ENCODE measurements at regions not wholly inside any gene's neighbourhood (a gene's known extent, or its start where the extent isn't known, plus 50 kb on each side); places are given as distances from the start of the nearest gene placed in this dataset.
"Not testable (repeated sequence)": the region's sequence is repeated elsewhere in the genome, so short reads cannot be mapped to it uniquely, and the experiment has no call there.

DNA sequence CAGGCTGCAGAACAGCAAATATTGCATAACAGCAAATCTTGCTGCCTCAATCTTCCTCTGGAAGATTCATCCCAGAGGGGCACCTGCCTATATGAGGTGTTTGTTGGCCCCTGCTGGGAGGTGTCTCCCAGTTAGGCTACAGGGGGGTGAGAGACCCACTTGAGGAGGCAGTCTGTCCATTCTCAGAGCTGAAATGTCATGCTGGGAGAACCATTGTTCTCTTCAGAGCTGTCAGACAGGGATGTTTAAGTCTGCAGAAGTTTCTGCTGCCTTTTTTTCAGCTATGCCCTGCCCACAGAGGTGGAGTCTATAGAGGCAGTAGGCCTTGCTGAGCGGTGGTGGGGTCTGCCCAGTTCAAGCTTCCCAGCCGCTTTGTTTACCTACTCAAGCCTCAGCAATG is 187.7 kb downstream of the TPBG start:
- H3K27ac Mint-ChIP-seq; H3K9me3 ChIP-seq (ENCODE audit: control insufficient read depth in 2 of 2, low read length in 2 of 2); H3K4me3 ChIP-seq (ENCODE audit: low read depth, low read length); H3K4me1 Mint-ChIP-seq; H3K27ac ChIP-seq (ENCODE audit: insufficient read depth, low read length, poor library complexity, severe bottlenecking); H3K36me3 ChIP-seq (ENCODE audit: control insufficient read depth, insufficient read depth, low read length); H3K27me3 ChIP-seq (ENCODE audit: control insufficient read depth, insufficient read depth, low read length); H3K27me3 Mint-ChIP-seq; H3K4me3 Mint-ChIP-seq; ATAC-seq (ENCODE audit: low read depth in 2 of 2); H3K4me1 ChIP-seq (ENCODE audit: control insufficient read depth, insufficient read depth, low read length, poor library complexity, severe bottlenecking); DNase-seq; H3K36me3 Mint-ChIP-seq: not testable (repeated sequence)
- peaks cover 0 to 10% (median 5%) of the 10 kb centered on the region in 7 donors for H3K9me3 Mint-ChIP-seq

DNA sequence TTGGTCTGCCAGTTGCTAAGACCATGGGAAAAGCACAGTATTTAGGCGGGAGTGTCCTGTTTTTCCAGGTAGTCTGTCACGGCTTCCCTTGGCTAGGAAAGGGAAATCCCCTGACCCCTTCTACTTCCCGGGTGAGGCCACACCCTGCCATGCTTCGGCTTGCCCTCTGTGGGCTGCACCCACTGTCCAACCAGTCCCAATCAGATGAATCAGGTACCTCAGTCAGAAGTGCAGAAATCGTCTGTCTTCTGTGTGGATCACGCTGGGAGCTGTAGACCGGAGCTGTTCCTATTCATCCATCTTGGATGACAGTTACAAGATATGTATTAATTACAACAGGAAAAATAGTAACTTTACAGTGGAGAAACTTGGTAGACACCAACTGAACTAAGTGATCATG is 188.2 kb downstream of the TPBG start:
- no peaks in the 10 kb centered on the region for H3K36me3 ChIP-seq (ENCODE audit: control insufficient read depth, insufficient read depth, low read length)
- H3K27me3 ChIP-seq (ENCODE audit: control insufficient read depth, insufficient read depth, low read length) = no peaks in the 10 kb centered on the region
- no peak for ATAC-seq (ENCODE audit: low read depth in 2 of 2)
- H3K4me3 Mint-ChIP-seq = no peak overlapping the region
- DNase-seq = no peak
- no peaks in the 10 kb centered on the region for H3K27me3 Mint-ChIP-seq
- no peaks in the 10 kb centered on the region for H3K4me1 ChIP-seq (ENCODE audit: control insufficient read depth, insufficient read depth, low read length, poor library complexity, severe bottlenecking)
- peaks cover 0 to 10% (median 3%) of the 10 kb centered on the region in 7 donors for H3K9me3 Mint-ChIP-seq
- H3K36me3 Mint-ChIP-seq = no peaks in the 10 kb centered on the region
- H3K4me3 ChIP-seq (ENCODE audit: low read depth, low read length) = no peak overlapping the region
- H3K9me3 ChIP-seq (ENCODE audit: control insufficient read depth in 2 of 2, low read length in 2 of 2) = no peaks in the 10 kb centered on the region
- H3K27ac ChIP-seq (ENCODE audit: insufficient read depth, low read length, poor library complexity, severe bottlenecking) = no peak overlapping the region
- H3K27ac Mint-ChIP-seq = no peak overlapping the region
- H3K4me1 Mint-ChIP-seq = no peaks in the 10 kb centered on the region

DNA sequence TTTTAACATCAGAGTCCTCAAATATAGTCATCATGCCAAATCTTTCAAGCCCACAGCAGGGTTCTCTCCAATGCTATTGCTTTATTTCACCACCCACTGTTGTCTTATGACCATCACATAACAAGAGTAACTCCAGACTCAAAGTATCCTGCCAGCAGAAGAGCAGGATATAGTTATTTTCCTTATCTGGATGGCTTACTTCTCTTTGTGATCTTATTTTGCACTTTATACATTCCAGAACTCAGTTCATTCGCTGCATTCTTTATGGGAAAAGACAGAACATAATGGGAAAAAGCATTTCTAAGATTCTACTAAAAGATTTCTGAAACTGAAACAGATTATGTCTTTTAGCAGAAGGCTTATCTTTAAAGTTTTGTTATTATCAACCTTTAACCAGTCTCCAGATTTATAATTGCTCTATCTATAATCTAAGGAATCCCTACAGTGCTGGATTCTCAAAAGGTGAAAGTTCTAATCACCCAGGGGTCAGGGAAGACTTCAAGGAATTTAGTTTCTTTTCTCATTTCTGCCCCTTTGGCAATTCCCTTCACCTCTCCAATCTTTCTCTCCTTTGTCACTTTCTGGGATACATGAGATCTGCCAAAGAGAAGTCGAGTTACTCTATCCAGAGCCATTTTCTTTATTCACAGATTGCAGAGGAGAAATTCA is 190.4 kb downstream of the TPBG start:
- H3K4me1 Mint-ChIP-seq = no peaks in the 10 kb centered on the region

DNA sequence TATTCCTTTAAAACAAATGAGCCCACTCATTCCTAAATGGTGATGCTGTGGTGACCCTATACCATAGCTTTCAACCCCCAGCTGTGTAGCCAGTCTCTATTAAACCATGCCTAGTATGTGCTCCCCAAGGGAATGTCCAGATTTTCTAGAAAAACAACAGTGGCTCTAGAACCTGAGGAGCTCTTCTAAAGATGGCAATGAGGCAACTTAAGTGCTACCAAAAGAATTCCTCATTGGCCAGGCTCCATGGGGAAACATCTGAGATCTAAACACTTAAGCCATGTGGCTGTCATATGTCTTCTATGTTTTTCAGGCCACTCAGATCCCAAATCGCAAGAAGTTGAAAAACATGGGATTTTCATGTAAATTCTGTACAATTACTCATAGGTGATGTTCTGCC is 191.0 kb downstream of the TPBG start:
- no peak overlapping the region for H3K27ac ChIP-seq (ENCODE audit: insufficient read depth, low read length, poor library complexity, severe bottlenecking)
- Mint-ChIP-seq H3K9me3 (peaks cover 0 to 4% (median 3%) of the 10 kb centered on the region in 7 donors), H3K27me3 (no peaks in the 10 kb centered on the region), H3K4me3 (no peak overlapping the region), H3K27ac (no peak overlapping the region), H3K36me3 (no peaks in the 10 kb centered on the region), H3K4me1 (no peaks in the 10 kb centered on the region)
- H3K27me3 ChIP-seq (ENCODE audit: control insufficient read depth, insufficient read depth, low read length) = no peaks in the 10 kb centered on the region
- no peaks in the 10 kb centered on the region for H3K4me1 ChIP-seq (ENCODE audit: control insufficient read depth, insufficient read depth, low read length, poor library complexity, severe bottlenecking)
- no peaks in the 10 kb centered on the region for H3K36me3 ChIP-seq (ENCODE audit: control insufficient read depth, insufficient read depth, low read length)
- no peak for ATAC-seq (ENCODE audit: low read depth in 2 of 2)
- no peaks in the 10 kb centered on the region for H3K9me3 ChIP-seq (ENCODE audit: control insufficient read depth in 2 of 2, low read length in 2 of 2)
- H3K4me3 ChIP-seq (ENCODE audit: low read depth, low read length) = no peak overlapping the region
- no peak for DNase-seq

More for the DNA sequence above, 190.4 kb downstream of the TPBG start:
- H3K27me3 Mint-ChIP-seq = no peaks in the 10 kb centered on the region
- Histone ChIP-seq H3K9me3 (ENCODE audit: control insufficient read depth in 2 of 2, low read length in 2 of 2) (no peaks in the 10 kb centered on the region), H3K27ac (ENCODE audit: insufficient read depth, low read length, poor library complexity, severe bottlenecking) (no peak overlapping the region), H3K4me3 (ENCODE audit: low read depth, low read length) (no peak overlapping the region), H3K36me3 (ENCODE audit: control insufficient read depth, insufficient read depth, low read length) (no peaks in the 10 kb centered on the region), H3K4me1 (ENCODE audit: control insufficient read depth, insufficient read depth, low read length, poor library complexity, severe bottlenecking) (no peaks in the 10 kb centered on the region), H3K27me3 (ENCODE audit: control insufficient read depth, insufficient read depth, low read length) (no peaks in the 10 kb centered on the region)
- H3K4me3 Mint-ChIP-seq = no peak overlapping the region
- ATAC-seq (ENCODE audit: low read depth in 2 of 2) (no peak), DNase-seq (no peak)
- H3K27ac Mint-ChIP-seq = no peak overlapping the region
- no peaks in the 10 kb centered on the region for H3K36me3 Mint-ChIP-seq
- peaks cover 0 to 6% (median 3%) of the 10 kb centered on the region in 7 donors for H3K9me3 Mint-ChIP-seq

DNA sequence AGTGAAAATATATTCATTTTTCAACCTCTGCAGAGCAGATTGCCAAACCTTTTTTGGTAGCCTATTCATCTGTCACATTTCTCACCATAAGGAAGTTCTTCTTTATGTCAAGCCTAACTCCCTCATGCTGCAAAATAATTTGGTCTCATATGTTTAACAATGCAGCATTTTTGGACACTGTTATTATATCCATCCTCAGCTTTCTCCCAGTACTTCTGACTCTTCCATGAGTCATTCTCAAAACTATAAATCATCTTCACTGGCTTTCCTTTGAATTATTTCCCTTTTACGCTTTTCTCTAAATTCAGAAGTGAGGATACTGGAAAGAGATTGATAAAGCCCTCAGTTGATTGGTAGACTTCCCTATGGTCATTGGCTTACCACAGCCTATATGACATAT is 192.2 kb downstream of the TPBG start:
- no peaks in the 10 kb centered on the region for H3K9me3 ChIP-seq (ENCODE audit: control insufficient read depth in 2 of 2, low read length in 2 of 2)
- no peaks in the 10 kb centered on the region for H3K4me1 ChIP-seq (ENCODE audit: control insufficient read depth, insufficient read depth, low read length, poor library complexity, severe bottlenecking)
- no peak overlapping the region for H3K27ac ChIP-seq (ENCODE audit: insufficient read depth, low read length, poor library complexity, severe bottlenecking)
- no peak for DNase-seq
- Mint-ChIP-seq H3K4me3 (no peak overlapping the region), H3K9me3 (peaks cover 0 to 4% (median 0%) of the 10 kb centered on the region in 7 donors), H3K27ac (no peak overlapping the region), H3K4me1 (no peaks in the 10 kb centered on the region), H3K27me3 (no peaks in the 10 kb centered on the region), H3K36me3 (no peaks in the 10 kb centered on the region)
- no peak overlapping the region for H3K4me3 ChIP-seq (ENCODE audit: low read depth, low read length)
- no peaks in the 10 kb centered on the region for H3K36me3 ChIP-seq (ENCODE audit: control insufficient read depth, insufficient read depth, low read length)
- no peak for ATAC-seq (ENCODE audit: low read depth in 2 of 2)
- no peaks in the 10 kb centered on the region for H3K27me3 ChIP-seq (ENCODE audit: control insufficient read depth, insufficient read depth, low read length)

DNA sequence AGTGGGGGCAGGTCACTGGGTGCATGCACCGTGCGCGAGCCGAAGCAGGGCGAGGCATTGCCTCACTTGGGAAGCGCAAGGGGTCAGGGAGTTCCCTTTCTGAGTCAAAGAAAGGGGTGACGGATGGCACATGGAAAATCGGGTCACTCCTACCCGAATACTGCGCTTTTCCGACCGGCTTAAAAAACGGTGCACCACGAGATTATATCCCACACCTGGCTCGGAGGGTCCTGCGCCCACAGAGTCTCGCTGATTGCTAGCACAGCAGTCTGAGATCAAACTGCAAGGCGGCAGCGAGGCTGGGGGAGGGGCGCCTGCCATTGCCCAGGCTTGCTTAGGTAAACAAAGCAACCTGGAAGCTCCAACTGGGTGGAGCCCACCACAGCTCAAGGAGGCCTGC is 194.9 kb downstream of the TPBG start:
- H3K4me1 Mint-ChIP-seq; H3K4me1 ChIP-seq (ENCODE audit: control insufficient read depth, insufficient read depth, low read length, poor library complexity, severe bottlenecking); H3K27me3 Mint-ChIP-seq; H3K36me3 Mint-ChIP-seq; H3K9me3 ChIP-seq (ENCODE audit: control insufficient read depth in 2 of 2, low read length in 2 of 2); H3K4me3 Mint-ChIP-seq; H3K27ac Mint-ChIP-seq; H3K4me3 ChIP-seq (ENCODE audit: low read depth, low read length); H3K36me3 ChIP-seq (ENCODE audit: control insufficient read depth, insufficient read depth, low read length); DNase-seq; H3K9me3 Mint-ChIP-seq; H3K27me3 ChIP-seq (ENCODE audit: control insufficient read depth, insufficient read depth, low read length); H3K27ac ChIP-seq (ENCODE audit: insufficient read depth, low read length, poor library complexity, severe bottlenecking); ATAC-seq (ENCODE audit: low read depth in 2 of 2): not testable (repeated sequence)

DNA sequence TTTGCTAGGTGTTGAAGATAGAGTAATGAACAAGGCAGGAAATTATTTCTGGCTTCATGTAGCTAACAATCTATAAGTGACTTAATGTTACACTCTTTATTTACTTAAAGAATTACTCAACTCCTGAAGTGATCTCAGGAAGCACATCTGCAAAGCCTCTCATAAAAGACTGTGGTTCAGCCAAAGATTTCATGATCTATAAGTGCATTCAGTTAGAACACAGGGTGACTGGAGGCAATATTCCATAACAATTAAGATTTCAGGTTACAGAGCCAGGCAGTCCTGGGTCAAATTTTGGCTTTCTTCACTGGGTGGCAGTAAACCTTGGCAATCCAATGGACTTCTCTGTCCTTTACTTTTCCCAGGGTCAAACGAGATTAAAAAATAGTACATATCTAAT is 204.0 kb downstream of the TPBG start:
- no peak for DNase-seq
- no peak for ATAC-seq (ENCODE audit: low read depth in 2 of 2)
- Histone ChIP-seq H3K4me1 (ENCODE audit: control insufficient read depth, insufficient read depth, low read length, poor library complexity, severe bottlenecking) (no peaks in the 10 kb centered on the region), H3K27ac (ENCODE audit: insufficient read depth, low read length, poor library complexity, severe bottlenecking) (no peak overlapping the region), H3K9me3 (ENCODE audit: control insufficient read depth in 2 of 2, low read length in 2 of 2) (no peaks in the 10 kb centered on the region), H3K27me3 (ENCODE audit: control insufficient read depth, insufficient read depth, low read length) (no peaks in the 10 kb centered on the region), H3K36me3 (ENCODE audit: control insufficient read depth, insufficient read depth, low read length) (no peaks in the 10 kb centered on the region), H3K4me3 (ENCODE audit: low read depth, low read length) (no peak overlapping the region)
- H3K27me3 Mint-ChIP-seq = peaks cover 4% of the 10 kb centered on the region
- no peaks in the 10 kb centered on the region for H3K36me3 Mint-ChIP-seq
- peaks cover 0 to 5% (median 0%) of the 10 kb centered on the region in 7 donors for H3K9me3 Mint-ChIP-seq
- no peak overlapping the region for H3K27ac Mint-ChIP-seq
- no peaks in the 10 kb centered on the region for H3K4me1 Mint-ChIP-seq
- H3K4me3 Mint-ChIP-seq = no peak overlapping the region

DNA sequence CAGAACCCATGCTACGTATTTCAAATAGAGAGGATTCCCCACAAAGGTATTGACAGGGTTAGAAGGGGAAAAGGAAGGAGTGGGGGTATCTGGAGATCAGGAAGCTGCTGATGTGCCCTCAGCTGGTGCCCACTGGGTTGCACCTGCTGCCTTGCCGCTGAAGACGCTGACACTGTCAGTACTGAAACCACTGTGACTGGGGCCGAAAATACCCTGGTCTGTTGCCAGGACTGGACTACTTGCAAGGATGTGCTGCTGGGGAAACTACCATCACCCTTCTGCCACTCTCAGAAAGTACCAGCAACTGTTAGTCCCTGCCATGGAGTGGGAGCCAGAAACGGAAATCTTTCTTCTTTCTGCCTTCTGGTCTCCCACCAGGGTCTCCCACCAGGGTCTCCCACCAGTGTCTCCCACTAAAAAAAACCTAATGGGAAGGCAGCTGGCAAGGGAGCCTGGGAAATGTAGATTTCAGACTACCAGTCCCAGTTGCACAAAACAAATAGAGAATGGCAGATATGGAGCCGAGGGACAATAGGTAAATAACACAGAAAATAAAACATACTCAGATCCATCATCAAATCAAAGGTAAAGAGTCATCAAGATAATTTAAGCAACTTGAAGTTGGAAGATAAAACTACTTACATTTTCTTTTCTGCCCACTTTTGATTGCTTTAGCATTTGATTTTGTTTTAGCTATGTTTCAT is 204.8 kb downstream of the TPBG start:
- H3K4me1 ChIP-seq (ENCODE audit: control insufficient read depth, insufficient read depth, low read length, poor library complexity, severe bottlenecking) = no peaks in the 10 kb centered on the region
- no peak overlapping the region for H3K27ac ChIP-seq (ENCODE audit: insufficient read depth, low read length, poor library complexity, severe bottlenecking)
- H3K9me3 ChIP-seq (ENCODE audit: control insufficient read depth in 2 of 2, low read length in 2 of 2) = no peaks in the 10 kb centered on the region
- DNase-seq = no peak
- no peak for ATAC-seq (ENCODE audit: low read depth in 2 of 2)
- Mint-ChIP-seq H3K4me1 (no peaks in the 10 kb centered on the region), H3K27ac (no peak overlapping the region), H3K27me3 (peaks cover 4% of the 10 kb centered on the region), H3K36me3 (no peaks in the 10 kb centered on the region), H3K4me3 (no peak overlapping the region), H3K9me3 (peaks cover 0 to 5% (median 0%) of the 10 kb centered on the region in 7 donors)
- H3K4me3 ChIP-seq (ENCODE audit: low read depth, low read length) = no peak overlapping the region
- H3K27me3 ChIP-seq (ENCODE audit: control insufficient read depth, insufficient read depth, low read length) = no peaks in the 10 kb centered on the region
- H3K36me3 ChIP-seq (ENCODE audit: control insufficient read depth, insufficient read depth, low read length) = no peaks in the 10 kb centered on the region
